Myocyte (in vitro differentiated cells): ENCODE measurements at regions not wholly inside any gene's neighbourhood (a gene's known extent, or its start where the extent isn't known, plus 50 kb on each side); places are given as distances from the start of the nearest gene placed in this dataset.
"Not testable (repeated sequence)": the region's sequence is repeated elsewhere in the genome, so short reads cannot be mapped to it uniquely, and the experiment has no call there.

Experiments used
- DNase-seq: peaks from one replicate; pipeline ENCODE4 v3.0.0-alpha.2; 2012; ENCODE audit warnings: low read depth

- DNase-seq, result no peak
Observed at GRCh38 chr12:104906695-104907094, 51.4 kb downstream of the SLC41A2 start.

GRCh38 chr12:104905446-104905845 is 52.6 kb downstream of the SLC41A2 start:
- DNase-seq, result not testable (repeated sequence)

GRCh38 chr12:104903648-104904423 is 54.3 kb downstream of the SLC41A2 start:
- no peak for DNase-seq

DNA sequence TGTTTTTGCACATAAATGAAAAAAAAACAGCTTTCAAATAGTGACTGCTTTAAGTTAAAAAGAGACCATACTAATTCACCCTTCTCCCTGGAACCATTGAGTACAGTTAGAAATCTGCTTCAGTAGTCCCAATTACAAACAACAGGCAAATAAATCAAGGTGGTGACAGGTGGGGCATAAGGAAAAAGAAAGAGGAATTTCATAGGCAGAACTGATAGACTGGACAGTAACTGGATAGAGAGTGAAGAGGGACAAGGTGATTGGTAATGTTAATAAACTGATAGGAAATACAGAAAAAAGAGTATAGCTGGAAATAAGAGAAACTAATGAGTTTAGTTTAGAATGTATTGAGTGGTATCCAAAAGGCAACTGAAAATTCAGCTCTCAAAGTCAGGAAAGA is 56.0 kb downstream of the SLC41A2 start:
- no peak for DNase-seq

- DNase-seq, result no peak
Observed at GRCh38 chr12:104896710-104897109, 61.4 kb downstream of the SLC41A2 start.

DNA sequence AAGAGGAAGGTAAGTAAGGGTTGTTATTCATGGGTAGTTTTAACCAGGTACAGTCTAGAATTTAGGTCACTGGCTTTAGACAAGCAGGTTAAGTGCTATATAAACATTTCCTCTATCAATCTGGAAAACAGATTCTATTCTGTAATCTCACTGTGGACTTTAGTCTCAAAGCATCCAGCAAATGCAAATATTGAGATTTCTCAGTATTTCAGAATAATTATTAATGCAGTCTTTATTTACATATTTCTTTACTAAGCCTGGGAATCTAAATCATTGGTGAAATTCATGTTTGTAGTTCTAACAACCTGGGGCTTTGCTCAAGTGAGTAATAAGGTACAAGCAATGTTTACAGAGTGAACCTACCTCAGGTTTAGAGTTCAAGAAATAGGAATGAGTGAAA is 61.9 kb downstream of the SLC41A2 start:
- DNase-seq, result no peak

GRCh38 chr12:104895415-104895814 is 62.7 kb downstream of the SLC41A2 start:
- no peak for DNase-seq

DNA sequence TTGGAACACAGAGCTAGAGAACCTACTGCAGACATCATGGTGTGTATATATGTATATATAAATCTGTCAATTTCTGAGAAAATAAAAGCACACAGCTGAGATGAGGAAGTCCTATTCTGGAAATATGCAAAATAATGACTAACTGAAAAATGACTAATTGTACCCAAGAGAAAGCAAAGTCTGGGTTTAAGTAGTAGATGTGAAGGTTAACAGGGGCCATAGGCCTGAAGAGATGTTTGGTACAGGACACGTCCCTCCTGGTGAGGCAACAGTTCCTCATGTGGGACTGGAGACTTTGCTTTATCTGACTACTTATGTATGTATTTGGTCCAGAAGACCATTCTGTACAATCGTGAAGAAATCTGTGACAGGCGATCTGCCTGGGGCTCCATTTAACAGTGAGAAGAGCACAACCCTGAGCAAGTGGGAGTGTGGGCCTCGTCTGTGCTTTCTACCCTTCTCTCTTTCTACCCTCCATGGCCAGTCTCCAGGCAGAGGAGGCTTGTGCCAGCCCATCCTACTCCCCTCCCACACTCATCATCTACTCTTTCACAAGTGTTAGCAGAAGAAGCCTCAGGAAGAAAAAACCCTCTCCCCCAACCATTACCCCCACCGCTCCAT is 67.5 kb downstream of the SLC41A2 start:
- DNase-seq, result no peak

DNA sequence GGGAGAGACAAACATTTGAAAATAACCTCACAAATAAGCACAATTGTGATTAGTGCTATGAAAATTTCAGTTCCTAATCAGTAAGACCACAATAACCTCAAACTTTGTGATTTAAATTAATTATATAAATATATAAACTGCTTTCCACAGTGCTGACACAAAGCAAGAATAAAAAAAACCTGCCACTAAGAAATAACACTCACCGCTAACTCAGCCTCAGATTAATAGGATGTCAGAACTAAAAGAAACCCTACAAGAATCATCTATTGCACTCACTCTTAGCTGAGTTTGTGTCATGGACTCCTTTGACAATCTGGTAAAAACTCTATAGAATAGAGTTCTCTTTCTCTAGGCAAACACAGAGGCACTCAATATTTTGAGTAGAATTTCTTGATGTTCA is 68.4 kb downstream of the SLC41A2 start:
- no peak for DNase-seq

DNA sequence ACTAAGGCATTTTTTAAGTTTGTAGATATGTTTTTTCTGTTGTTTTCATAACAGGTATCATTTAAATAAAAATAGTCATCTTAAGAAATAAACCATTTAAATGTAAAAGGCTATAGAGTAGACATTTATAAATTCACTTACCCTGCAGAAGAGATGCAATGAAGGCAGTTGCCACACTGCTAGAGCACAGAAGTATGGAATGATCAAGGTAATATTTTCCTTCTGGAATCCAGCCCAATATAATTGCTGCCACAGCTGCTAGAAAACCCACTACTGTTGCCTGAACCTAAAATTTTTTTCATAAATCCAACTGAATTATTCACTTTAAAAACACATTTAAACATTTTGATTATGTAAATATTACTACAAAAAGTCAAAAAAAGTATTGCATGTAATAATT is 69.2 kb downstream of the SLC41A2 start:
- DNase-seq, result no peak

- DNase-seq, result no peak
Observed at GRCh38 chr12:104888481-104888880, 69.6 kb downstream of the SLC41A2 start.

- DNase-seq, result no peak
Observed at GRCh38 chr12:104887452-104887851, 70.6 kb downstream of the SLC41A2 start.

DNA sequence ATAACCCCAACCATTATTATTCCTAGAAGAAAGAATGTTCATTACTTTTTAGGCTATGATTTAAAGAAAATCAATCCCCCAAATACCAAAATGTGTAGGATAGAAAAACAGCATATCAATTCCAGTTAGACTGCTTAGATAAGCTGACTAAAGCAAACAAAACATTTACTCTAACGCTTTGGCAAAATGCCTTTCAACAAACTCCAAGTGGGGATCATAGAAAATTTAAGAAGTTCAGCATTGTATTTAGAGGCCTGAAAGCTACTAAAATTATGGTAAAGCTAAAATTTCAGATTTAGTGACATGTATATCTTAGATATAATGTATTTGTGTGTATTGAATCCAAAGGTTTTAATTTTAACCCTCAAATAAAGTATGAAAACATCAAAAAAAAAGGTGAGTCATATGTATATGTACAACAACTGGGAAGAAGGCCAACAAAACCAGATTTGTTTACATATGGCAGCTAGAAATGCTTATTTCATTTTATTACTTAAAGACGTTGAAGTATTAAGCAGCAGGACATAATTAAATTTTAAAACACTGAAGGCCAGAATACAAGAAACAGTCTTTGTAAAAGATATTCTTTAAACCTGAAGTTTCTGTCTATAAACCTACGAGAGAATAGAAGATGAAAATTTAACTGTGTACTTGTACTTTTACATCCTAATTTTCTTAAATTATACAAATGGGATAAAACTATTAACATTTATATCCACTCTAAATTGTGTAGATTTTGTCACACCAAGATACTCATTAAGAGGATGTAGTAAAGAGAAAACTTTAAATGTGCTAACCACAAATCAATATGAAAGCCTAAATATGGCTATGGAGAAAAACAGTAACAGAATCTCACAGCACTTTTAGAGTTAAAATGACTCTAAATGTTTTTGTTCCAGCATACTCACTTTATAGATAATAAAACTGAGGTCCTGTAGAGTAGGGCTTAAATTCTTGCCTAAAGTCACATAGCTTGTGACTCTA is 71.4 kb downstream of the SLC41A2 start:
- no peak for DNase-seq

DNA sequence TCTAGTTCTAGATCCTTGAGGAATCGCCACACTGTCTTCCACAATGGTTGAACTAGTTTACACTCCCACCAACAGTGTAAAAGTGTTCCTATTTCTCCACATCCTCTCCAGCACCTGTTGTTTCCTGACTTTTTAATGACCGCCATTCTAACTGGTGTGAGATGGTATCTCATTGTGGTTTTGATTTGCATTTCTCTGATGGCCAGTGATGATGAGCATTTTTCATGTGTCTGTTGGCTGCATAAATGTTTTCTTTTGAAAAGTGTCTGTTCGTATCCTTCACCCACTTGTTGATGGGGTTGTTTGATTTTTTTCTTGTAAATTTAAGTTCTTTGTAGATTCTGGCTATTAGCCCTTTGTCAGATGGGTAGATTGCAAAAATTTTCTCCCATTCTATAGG is 79.2 kb downstream of the SLC41A2 start:
- not testable (repeated sequence) for DNase-seq

DNA sequence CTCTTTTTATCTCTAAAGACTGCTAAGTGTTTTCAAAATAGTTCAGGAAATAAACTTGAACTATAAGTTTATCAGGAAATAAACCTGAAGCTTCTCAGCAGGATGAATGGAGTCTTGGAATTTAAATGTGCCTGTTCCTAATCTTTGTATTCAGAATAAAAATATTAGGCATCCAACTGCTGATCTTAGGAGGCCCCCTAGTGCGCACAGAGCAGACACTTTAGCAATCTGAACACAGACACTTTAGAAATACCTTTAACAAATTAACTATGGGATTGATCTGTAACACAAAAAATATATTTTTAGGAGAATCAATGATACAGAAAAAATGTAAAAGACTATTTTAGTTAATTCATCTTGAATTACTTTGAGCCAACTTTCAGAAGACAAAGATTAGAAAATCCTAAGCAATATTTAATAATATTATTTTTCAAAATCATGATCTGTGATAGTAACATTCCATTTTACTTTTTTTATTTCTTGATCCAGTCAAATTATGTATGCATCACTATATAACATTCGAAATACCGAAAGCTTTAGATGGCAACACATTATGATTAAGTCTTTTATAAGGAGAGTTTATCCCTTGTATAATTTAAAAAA is 80.9 kb downstream of the SLC41A2 start:
- peak; percentile 57 for DNase-seq

DNA sequence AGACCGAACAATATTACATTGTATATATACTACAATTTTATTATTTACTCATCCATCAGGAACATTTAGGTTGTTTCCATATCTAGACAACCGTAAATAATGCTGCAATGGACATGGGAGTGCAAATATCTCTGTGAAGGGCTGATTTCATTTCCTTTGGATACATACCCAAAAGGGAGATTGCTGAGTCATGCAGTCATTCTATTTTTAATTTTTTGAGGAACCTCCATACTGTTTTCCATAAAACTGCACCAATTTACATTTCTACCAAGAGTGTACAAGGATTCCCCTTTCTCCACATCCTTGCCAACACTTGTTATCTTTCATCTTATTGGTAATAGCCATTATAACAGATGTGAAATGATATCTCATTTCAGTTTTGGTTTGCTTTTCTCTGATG is 84.7 kb downstream of the SLC41A2 start:
- DNase-seq, result no peak

GRCh38 chr12:104870797-104871196 is 87.3 kb downstream of the SLC41A2 start:
- DNase-seq, result peak; percentile 30

DNA sequence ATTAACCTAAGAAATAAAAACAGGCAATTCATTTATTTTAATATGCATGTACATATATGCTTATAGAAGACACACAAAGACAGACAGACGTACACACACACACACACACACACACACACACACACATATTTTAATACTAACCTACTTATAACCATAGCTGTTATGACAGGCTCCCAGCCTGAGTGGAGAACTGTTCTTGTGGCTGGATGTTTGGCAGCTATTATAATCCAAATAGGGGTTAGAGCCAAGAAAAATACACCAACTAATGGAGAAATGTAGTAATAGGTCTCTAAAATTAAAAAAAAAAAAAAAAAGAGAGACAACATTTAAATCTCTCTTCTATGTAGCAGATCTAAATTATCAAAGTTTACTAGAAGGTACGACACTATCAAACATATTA is 91.8 kb downstream of the SLC41A2 start:
- peak; percentile 56 for DNase-seq

DNA sequence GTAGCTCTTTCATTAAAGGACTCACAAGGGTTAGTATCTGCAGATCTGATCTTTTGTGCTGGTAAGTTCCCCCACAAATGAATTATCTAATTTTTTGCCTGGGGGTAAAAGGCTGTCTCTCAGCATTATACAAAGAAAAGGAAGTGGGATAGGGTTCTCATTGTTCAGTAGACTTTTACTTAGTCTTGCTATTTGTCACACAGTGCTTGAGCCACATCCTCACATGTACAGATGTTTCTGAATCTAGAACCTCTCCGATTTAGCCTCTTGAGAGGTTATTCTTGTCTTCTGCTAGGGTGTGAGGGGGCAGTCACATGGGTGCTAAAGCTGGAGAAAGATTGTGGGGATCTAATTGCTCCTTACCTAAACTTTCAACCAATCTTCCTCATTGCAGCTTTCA is 93.0 kb downstream of the SLC41A2 start:
- no peak for DNase-seq

GRCh38 chr12:104864668-104865067 is 93.4 kb downstream of the SLC41A2 start:
- DNase-seq, result no peak

DNA sequence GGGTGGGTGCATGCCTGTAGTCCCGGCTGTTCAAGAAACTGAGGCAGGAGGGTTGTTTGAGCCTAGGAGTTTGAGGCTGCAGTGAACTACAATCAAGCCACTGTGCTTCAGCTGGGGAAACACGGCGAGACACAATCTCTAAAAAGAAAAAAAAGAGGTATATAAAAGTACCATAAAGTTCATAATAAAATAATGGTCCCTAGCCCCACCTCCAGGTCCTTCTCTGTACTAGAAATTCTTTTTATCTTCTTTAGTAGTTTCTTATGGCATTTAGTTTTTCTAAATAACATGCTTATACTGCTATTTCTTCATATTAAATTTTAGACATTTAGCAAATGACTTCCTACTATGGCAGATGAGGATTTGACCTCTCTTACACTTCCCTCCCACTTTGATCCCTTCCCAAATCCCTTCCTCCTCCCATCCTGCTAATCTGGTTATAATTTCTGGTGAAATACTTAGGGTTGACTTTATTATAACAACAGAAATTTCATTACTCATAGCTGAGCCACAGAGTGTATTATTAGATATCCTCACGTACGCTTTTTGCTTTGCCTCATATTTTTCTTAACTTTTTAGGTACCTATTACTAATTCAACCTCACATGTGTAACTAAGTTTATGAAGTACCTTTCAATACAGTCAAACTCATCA is 94.7 kb downstream of the SLC41A2 start:
- peak; percentile 15 for DNase-seq
